ENCODE measurements at regions not wholly inside any gene's neighbourhood (a gene's known extent, or its start where the extent isn't known, plus 50 kb on each side); places are given as distances from the start of the nearest gene placed in this dataset.
"Not testable (repeated sequence)": the region's sequence is repeated elsewhere in the genome, so short reads cannot be mapped to it uniquely, and the experiment has no call there.

- no peak overlapping the region for H3K9ac ChIP-seq (ENCODE audit: low read depth, low read length)
- no peaks in the 10 kb centered on the region for H3K36me3 ChIP-seq (ENCODE audit: insufficient read depth, low read length)
- no peaks in the 10 kb centered on the region for H3K9me3 ChIP-seq (ENCODE audit: control insufficient read depth, insufficient read depth, low read length)
- no peaks in the 10 kb centered on the region for H3K4me1 ChIP-seq (ENCODE audit: insufficient read depth, low read length)
These were observed 795.7 kb upstream of the ACO1 start for GRCh38 chr9:31588756-31589155.

GRCh38 chr9:31590091-31590490, 794.4 kb upstream of the ACO1 start:
- H3K4me1 ChIP-seq (ENCODE audit: insufficient read depth, low read length): no peaks in the 10 kb centered on the region
- no peaks in the 10 kb centered on the region for H3K9me3 ChIP-seq (ENCODE audit: control insufficient read depth, insufficient read depth, low read length)
- H3K36me3 ChIP-seq (ENCODE audit: insufficient read depth, low read length): no peaks in the 10 kb centered on the region
- no peak overlapping the region for H3K9ac ChIP-seq (ENCODE audit: low read depth, low read length)

GRCh38 chr9:31597086-31597485, 787.4 kb upstream of the ACO1 start:
- not testable (repeated sequence) for H3K4me1 ChIP-seq (ENCODE audit: insufficient read depth, low read length); H3K36me3 ChIP-seq (ENCODE audit: insufficient read depth, low read length); H3K9ac ChIP-seq (ENCODE audit: low read depth, low read length); H3K9me3 ChIP-seq (ENCODE audit: control insufficient read depth, insufficient read depth, low read length)

- Histone ChIP-seq H3K36me3 (ENCODE audit: insufficient read depth, low read length) (no peaks in the 10 kb centered on the region), H3K9me3 (ENCODE audit: control insufficient read depth, insufficient read depth, low read length) (no peaks in the 10 kb centered on the region), H3K4me1 (ENCODE audit: insufficient read depth, low read length) (no peaks in the 10 kb centered on the region), H3K9ac (ENCODE audit: low read depth, low read length) (no peak overlapping the region)
These were observed 786.5 kb upstream of the ACO1 start for GRCh38 chr9:31597977-31598376.

- Histone ChIP-seq H3K36me3 (ENCODE audit: insufficient read depth, low read length) (no peaks in the 10 kb centered on the region), H3K9ac (ENCODE audit: low read depth, low read length) (no peak overlapping the region), H3K9me3 (ENCODE audit: control insufficient read depth, insufficient read depth, low read length) (no peaks in the 10 kb centered on the region), H3K4me1 (ENCODE audit: insufficient read depth, low read length) (no peaks in the 10 kb centered on the region)
These were observed 782.8 kb upstream of the ACO1 start for GRCh38 chr9:31601666-31602065.

- H3K9me3 ChIP-seq (ENCODE audit: control insufficient read depth, insufficient read depth, low read length): no peaks in the 10 kb centered on the region
These were observed 779.9 kb upstream of the ACO1 start for GRCh38 chr9:31604531-31604930.

GRCh38 chr9:31605164-31605563, 779.3 kb upstream of the ACO1 start:
- H3K4me1 ChIP-seq (ENCODE audit: insufficient read depth, low read length): no peaks in the 10 kb centered on the region
- H3K9ac ChIP-seq (ENCODE audit: low read depth, low read length): no peak overlapping the region

More at GRCh38 chr9:31604531-31604930, 779.9 kb upstream of the ACO1 start:
- no peaks in the 10 kb centered on the region for H3K36me3 ChIP-seq (ENCODE audit: insufficient read depth, low read length)
- H3K4me1 ChIP-seq (ENCODE audit: insufficient read depth, low read length): no peaks in the 10 kb centered on the region
- no peak overlapping the region for H3K9ac ChIP-seq (ENCODE audit: low read depth, low read length)

GRCh38 chr9:31606678-31607077, 777.8 kb upstream of the ACO1 start:
- Histone ChIP-seq H3K9me3 (ENCODE audit: control insufficient read depth, insufficient read depth, low read length) (no peaks in the 10 kb centered on the region), H3K36me3 (ENCODE audit: insufficient read depth, low read length) (no peaks in the 10 kb centered on the region), H3K9ac (ENCODE audit: low read depth, low read length) (no peak overlapping the region), H3K4me1 (ENCODE audit: insufficient read depth, low read length) (no peaks in the 10 kb centered on the region)

More at GRCh38 chr9:31605164-31605563, 779.3 kb upstream of the ACO1 start:
- Histone ChIP-seq H3K9me3 (ENCODE audit: control insufficient read depth, insufficient read depth, low read length) (no peaks in the 10 kb centered on the region), H3K36me3 (ENCODE audit: insufficient read depth, low read length) (no peaks in the 10 kb centered on the region)

- no peaks in the 10 kb centered on the region for H3K4me1 ChIP-seq (ENCODE audit: insufficient read depth, low read length)
- H3K36me3 ChIP-seq (ENCODE audit: insufficient read depth, low read length): no peaks in the 10 kb centered on the region
- no peak overlapping the region for H3K9ac ChIP-seq (ENCODE audit: low read depth, low read length)
- no peaks in the 10 kb centered on the region for H3K9me3 ChIP-seq (ENCODE audit: control insufficient read depth, insufficient read depth, low read length)
These were observed 776.0 kb upstream of the ACO1 start for GRCh38 chr9:31608416-31608815.

GRCh38 chr9:31608881-31609280, 775.6 kb upstream of the ACO1 start:
- no peak overlapping the region for H3K9ac ChIP-seq (ENCODE audit: low read depth, low read length)
- no peaks in the 10 kb centered on the region for H3K4me1 ChIP-seq (ENCODE audit: insufficient read depth, low read length)
- no peaks in the 10 kb centered on the region for H3K36me3 ChIP-seq (ENCODE audit: insufficient read depth, low read length)
- no peaks in the 10 kb centered on the region for H3K9me3 ChIP-seq (ENCODE audit: control insufficient read depth, insufficient read depth, low read length)

- Histone ChIP-seq H3K9ac (ENCODE audit: low read depth, low read length) (no peak overlapping the region), H3K36me3 (ENCODE audit: insufficient read depth, low read length) (no peaks in the 10 kb centered on the region), H3K4me1 (ENCODE audit: insufficient read depth, low read length) (peaks cover 14% of the 10 kb centered on the region; the same call in 1 of the 2 replicates), H3K9me3 (ENCODE audit: control insufficient read depth, insufficient read depth, low read length) (no peaks in the 10 kb centered on the region)
These were observed 772.0 kb upstream of the ACO1 start for GRCh38 chr9:31612336-31613030.

- H3K9ac ChIP-seq (ENCODE audit: low read depth, low read length): no peak overlapping the region
- H3K36me3 ChIP-seq (ENCODE audit: insufficient read depth, low read length): no peaks in the 10 kb centered on the region
- H3K9me3 ChIP-seq (ENCODE audit: control insufficient read depth, insufficient read depth, low read length): peaks cover 3% of the 10 kb centered on the region; the same call in 1 of the 2 replicates
- H3K4me1 ChIP-seq (ENCODE audit: insufficient read depth, low read length): peaks cover 16% of the 10 kb centered on the region; the same call in 1 of the 2 replicates
These were observed 768.5 kb upstream of the ACO1 start for GRCh38 chr9:31615966-31616365.

GRCh38 chr9:31623511-31623910, 760.9 kb upstream of the ACO1 start:
- Histone ChIP-seq H3K4me1 (ENCODE audit: insufficient read depth, low read length) (no peaks in the 10 kb centered on the region), H3K9ac (ENCODE audit: low read depth, low read length) (no peak overlapping the region), H3K9me3 (ENCODE audit: control insufficient read depth, insufficient read depth, low read length) (peaks cover 5% of the 10 kb centered on the region; the same call in 1 of the 2 replicates), H3K36me3 (ENCODE audit: insufficient read depth, low read length) (no peaks in the 10 kb centered on the region)

- no peaks in the 10 kb centered on the region for H3K36me3 ChIP-seq (ENCODE audit: insufficient read depth, low read length)
- no peaks in the 10 kb centered on the region; the same call in 1 of the 2 replicates for H3K4me1 ChIP-seq (ENCODE audit: insufficient read depth, low read length)
- H3K9me3 ChIP-seq (ENCODE audit: control insufficient read depth, insufficient read depth, low read length): peaks cover 3% of the 10 kb centered on the region; the same call in 1 of the 2 replicates
- H3K9ac ChIP-seq (ENCODE audit: low read depth, low read length): no peak overlapping the region
These were observed 755.2 kb upstream of the ACO1 start for GRCh38 chr9:31629292-31629691.

GRCh38 chr9:31637265-31637664, 747.2 kb upstream of the ACO1 start:
- Histone ChIP-seq H3K9me3 (ENCODE audit: control insufficient read depth, insufficient read depth, low read length) (no peaks in the 10 kb centered on the region), H3K4me1 (ENCODE audit: insufficient read depth, low read length) (peaks cover 8% of the 10 kb centered on the region; the same call in 1 of the 2 replicates), H3K36me3 (ENCODE audit: insufficient read depth, low read length) (no peaks in the 10 kb centered on the region), H3K9ac (ENCODE audit: low read depth, low read length) (no peak overlapping the region)
